ENCODE measurements at regions not wholly inside any gene's neighbourhood (a gene's known extent, or its start where the extent isn't known, plus 50 kb on each side); places are given as distances from the start of the nearest gene placed in this dataset.
"Not testable (repeated sequence)": the region's sequence is repeated elsewhere in the genome, so short reads cannot be mapped to it uniquely, and the experiment has no call there.

DNA sequence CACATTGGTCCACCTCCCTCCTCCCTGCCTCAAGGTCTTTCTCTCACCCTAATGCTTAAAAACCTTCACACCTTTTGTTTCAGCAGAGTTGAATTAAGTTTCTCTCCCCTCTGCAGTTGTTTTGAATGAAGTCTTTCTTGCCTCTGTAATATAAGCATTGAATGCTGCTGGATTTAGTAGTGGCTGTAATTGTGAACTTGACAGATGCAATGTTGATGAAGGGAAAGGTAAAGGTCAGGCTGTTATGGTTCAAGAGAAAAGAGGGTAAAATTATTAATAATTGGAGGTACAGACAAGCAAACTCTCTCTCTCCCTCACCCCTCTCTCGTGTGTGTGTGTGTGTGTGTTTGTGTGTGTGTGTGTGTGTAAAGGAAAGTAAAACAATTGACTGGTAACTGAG is 509.8 kb downstream of the AMY1C start:
- DNase-seq (ENCODE audit: insufficient read length, low spot score) (no peak), FAIRE-seq (no peak)
- no peak for TF ChIP-seq POLR2A (IDR thresholded peaks at IDR 0.05; ENCODE audit: low read depth, low read length)

- DNase-seq (ENCODE audit: insufficient read length, low spot score); FAIRE-seq: not testable (repeated sequence)
Measured at GRCh38 chr1:104263110-104263509, 513.4 kb downstream of the AMY1C start.

DNA sequence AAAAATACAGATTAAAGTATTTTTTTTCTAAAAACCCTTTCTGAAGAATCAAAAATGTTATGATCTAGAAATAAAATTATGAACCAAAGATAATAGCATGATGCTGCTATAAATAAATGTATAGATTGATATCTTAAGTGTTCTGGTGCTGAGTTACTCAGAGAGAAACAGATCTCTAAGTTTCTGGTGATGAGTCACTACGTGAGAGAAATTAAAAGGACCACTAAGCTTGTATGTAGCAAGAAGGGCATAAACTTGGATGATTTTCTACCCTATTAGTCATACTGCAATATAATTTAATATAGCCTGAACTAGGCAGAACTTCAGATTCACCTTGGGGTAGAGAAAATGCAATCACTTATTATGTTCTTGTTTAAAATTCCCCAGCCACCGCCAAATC is 514.8 kb downstream of the AMY1C start:
- no peak for DNase-seq (ENCODE audit: insufficient read length, low spot score)
- FAIRE-seq, result no peak
- TF ChIP-seq POLR2A (IDR thresholded peaks at IDR 0.05; ENCODE audit: low read depth, low read length), result no peak

DNA sequence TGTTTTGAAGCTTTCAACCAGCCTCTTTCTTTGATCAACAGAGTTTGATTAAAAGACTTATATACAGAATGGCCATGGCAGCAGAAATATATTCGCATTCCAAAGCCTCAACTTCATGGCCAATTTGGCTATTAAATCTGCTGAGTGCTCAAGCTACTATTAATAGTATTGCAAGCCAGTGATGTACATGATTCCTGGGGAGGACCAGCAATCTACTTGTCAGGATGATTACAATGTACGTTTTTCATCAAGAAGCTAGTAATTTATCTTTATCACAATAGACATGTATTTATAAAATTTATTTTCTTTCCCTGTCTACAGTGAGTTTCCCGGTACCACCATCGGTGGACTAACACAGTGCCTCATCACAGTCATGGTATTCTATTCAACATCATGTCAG is 515.5 kb downstream of the AMY1C start:
- DNase-seq (ENCODE audit: insufficient read length, low spot score), result no peak
- no peak for TF ChIP-seq POLR2A (IDR thresholded peaks at IDR 0.05; ENCODE audit: low read depth, low read length)

GRCh38 chr1:104266612-104267011 is 516.9 kb downstream of the AMY1C start:
- TF ChIP-seq POLR2A (IDR thresholded peaks at IDR 0.05; ENCODE audit: low read depth, low read length), result no peak
- FAIRE-seq, result no peak

More for the DNA sequence above, 515.5 kb downstream of the AMY1C start:
- no peak for FAIRE-seq

DNA sequence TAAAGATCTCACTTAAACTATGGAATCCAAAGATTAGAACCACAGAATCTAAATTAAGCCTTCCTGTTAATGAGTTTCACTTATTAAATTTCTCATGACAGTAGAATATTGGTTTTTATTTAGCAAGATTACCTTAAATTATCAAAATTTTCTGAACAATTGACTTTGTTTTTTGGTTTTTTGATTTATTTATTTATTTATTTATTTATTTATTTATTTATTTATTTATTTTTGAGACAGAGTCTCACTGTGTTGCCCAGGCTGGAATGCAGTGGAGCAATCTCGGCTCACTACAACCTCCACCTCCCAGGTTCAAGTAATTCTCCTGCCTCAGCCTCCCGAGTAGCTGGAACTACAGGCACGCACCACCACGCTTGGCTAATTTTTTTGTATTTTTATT is 538.6 kb downstream of the AMY1C start:
- not testable (repeated sequence) for FAIRE-seq; DNase-seq (ENCODE audit: insufficient read length, low spot score)

More at GRCh38 chr1:104266612-104267011, 516.9 kb downstream of the AMY1C start:
- DNase-seq (ENCODE audit: insufficient read length, low spot score), result no peak

- no peak for DNase-seq (ENCODE audit: insufficient read length, low spot score)
- no peak for FAIRE-seq
- TF ChIP-seq POLR2A (IDR thresholded peaks at IDR 0.05; ENCODE audit: low read depth, low read length), result no peak
Measured at GRCh38 chr1:104291156-104291555, 541.5 kb downstream of the AMY1C start.

DNA sequence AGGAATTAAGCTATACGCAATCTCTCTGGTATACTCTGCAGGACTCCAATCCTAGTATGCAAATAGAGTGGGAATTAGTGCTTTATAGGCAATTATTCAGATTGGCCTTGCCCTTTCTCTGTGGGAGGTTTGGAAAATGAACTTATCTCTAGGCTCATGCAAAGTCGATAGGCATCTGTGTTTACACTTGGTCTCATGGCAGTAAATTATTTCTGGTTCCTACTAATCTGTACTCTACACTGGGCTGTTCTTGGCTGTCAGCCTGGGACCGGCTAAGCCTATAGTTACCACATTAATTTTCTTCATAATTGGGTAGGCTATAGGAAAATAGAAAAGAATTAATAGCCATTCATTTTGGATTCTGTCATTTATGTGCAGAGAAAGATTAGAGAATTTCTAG is 544.6 kb downstream of the AMY1C start:
- no peak for DNase-seq (ENCODE audit: insufficient read length, low spot score)
- no peak for FAIRE-seq
- no peak for TF ChIP-seq POLR2A (IDR thresholded peaks at IDR 0.05; ENCODE audit: low read depth, low read length)

DNA sequence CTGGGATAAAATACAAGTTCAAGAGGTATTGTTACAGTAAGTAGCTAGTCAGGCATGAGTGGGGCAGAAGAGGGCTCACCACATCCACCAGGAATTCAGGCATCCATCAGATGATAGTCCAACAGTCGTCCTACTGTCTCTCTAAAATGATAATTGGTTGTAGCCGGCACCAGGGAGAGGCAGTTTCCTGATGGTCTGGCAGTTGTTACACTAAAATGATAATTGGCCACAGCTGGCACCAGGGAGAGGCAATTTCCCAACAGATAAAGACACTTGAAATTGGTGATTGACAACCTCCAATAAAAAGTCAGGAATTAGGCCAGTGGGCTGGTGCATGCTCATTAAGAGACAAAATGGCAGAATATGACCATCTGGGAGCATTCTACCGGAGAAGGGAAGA is 545.8 kb downstream of the AMY1C start:
- FAIRE-seq (no peak), DNase-seq (ENCODE audit: insufficient read length, low spot score) (no peak)
- no peak for TF ChIP-seq POLR2A (IDR thresholded peaks at IDR 0.05; ENCODE audit: low read depth, low read length)

DNA sequence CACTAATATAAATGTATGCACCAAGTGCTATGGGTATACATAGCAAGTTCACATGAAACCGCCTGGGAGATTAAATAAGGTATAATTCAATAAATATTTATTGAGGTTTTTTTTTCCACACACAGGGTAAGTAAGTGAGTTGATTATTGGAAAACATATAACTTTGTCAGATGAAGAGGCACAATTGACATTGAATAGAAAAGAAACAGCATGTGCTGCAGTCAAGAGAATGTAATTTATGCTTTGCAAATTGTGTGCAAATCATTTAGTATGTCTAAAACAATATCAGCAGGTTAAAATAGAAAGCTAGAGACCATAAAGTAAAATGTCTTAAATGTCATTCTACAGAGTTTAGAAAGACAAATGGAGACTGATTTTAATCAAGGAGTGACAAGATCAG is 560.0 kb downstream of the AMY1C start:
- TF ChIP-seq POLR2A (IDR thresholded peaks at IDR 0.05; ENCODE audit: low read depth, low read length), result no peak

DNA sequence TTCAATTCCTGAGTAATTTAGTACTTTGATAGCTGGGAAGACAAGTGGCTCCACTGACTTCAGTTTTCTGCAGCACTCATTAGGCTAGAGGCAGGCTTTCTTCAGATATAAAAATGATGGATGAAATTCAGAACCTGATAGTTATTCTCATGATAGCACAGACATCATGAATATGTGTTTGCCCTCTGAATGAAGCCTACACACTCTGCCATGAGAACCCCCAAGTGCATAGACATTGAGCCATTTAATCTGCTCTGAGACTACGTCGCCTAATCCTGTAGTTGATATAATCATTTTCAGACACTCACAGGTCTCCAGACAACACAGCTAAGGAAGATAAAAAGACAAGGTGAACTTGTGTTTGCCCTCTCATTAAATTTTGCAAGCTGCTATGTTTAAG is 566.1 kb downstream of the AMY1C start:
- FAIRE-seq, result no peak
- no peak for TF ChIP-seq POLR2A (IDR thresholded peaks at IDR 0.05; ENCODE audit: low read depth, low read length)

More for the DNA sequence above, 560.0 kb downstream of the AMY1C start:
- no peak for FAIRE-seq
- no peak for DNase-seq (ENCODE audit: insufficient read length, low spot score)

GRCh38 chr1:104322131-104322530 is 572.4 kb downstream of the AMY1C start:
- no peak for TF ChIP-seq POLR2A (IDR thresholded peaks at IDR 0.05; ENCODE audit: low read depth, low read length)
- DNase-seq (ENCODE audit: insufficient read length, low spot score) (no peak), FAIRE-seq (no peak)

More for the DNA sequence above, 566.1 kb downstream of the AMY1C start:
- DNase-seq (ENCODE audit: insufficient read length, low spot score), result no peak

DNA sequence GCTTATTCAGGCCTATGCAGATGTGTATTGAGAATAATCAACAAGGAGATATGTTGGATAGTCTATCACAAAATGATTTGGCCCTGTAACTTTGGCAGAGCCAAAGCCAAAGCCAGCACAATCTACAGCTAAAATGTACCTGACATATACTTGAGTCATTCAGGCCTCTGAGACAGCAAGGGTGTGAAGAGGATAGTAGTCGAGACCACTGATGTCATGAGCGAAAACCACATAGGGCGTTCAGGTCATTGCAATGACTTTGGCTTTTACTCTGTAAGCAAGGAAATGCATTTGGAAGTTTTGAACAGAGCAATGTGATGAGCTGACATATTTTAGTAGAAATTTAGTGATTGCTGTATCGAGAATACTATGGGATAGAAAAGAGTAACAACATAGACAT is 579.6 kb downstream of the AMY1C start:
- no peak for FAIRE-seq
- no peak for TF ChIP-seq POLR2A (IDR thresholded peaks at IDR 0.05; ENCODE audit: low read depth, low read length)
- no peak for DNase-seq (ENCODE audit: insufficient read length, low spot score)

GRCh38 chr1:104331763-104332162 is 582.1 kb downstream of the AMY1C start:
- no peak for TF ChIP-seq POLR2A (IDR thresholded peaks at IDR 0.05; ENCODE audit: low read depth, low read length)
- no peak for DNase-seq (ENCODE audit: insufficient read length, low spot score)
- no peak for FAIRE-seq

- FAIRE-seq; DNase-seq (ENCODE audit: insufficient read length, low spot score): not testable (repeated sequence)
Measured at GRCh38 chr1:104337927-104338326, 588.2 kb downstream of the AMY1C start.

GRCh38 chr1:104341944-104342343 is 592.2 kb downstream of the AMY1C start:
- DNase-seq (ENCODE audit: insufficient read length, low spot score) (no peak), FAIRE-seq (no peak)
- TF ChIP-seq POLR2A (IDR thresholded peaks at IDR 0.05; ENCODE audit: low read depth, low read length), result no peak
